HG03066 (cell line): ENCODE measurements at regions not wholly inside any gene's neighbourhood (a gene's known extent, or its start where the extent isn't known, plus 50 kb on each side); places are given as distances from the start of the nearest gene placed in this dataset.

Source experiments
- ATAC-seq: cut with Tn5 transposase; IDR thresholded peaks from one replicate; pipeline ENCODE4 v1.9.1; 2021; ENCODE audit warnings: low read depth; ENCODE audit not compliant: unreplicated experiment

DNA sequence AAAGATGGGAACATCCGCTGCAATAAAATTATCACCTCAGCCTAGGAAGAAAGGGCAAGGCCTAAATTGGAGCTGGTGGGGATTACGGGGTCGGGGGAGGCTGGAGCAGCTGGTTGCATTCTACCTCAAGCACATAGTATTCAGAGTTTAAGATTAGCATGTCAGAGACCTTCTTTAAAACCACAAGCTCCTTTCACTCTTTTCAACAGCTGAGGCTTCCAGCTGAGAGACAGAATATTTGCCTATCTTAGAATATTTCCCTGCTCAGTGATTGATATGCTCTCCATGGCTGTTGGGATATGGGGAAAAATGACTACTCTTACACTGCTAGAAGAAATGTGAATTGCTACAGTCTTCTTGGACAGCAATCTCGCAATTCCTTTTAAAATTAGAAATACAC, 248.6 kb downstream of the TBX15 start:
- no peak for ATAC-seq

DNA sequence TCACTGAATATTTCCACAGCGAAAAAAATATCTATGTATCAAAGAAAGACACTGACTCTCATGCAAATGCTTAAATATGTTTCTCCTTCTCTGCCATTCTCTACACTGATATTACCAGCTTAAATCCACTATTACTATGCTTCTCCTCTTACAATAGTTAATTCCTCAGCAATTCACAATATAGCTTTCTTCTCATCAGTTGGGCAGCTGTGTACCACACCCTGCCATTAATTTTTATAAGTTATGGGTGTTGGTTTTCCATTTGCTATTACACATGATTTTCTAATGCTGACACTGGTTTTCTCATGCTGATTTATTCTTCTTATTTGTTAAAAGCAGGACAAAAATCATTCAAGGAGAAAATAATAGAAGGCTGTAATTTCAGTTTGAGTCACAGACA, 251.8 kb downstream of the TBX15 start:
- ATAC-seq, result no peak

DNA sequence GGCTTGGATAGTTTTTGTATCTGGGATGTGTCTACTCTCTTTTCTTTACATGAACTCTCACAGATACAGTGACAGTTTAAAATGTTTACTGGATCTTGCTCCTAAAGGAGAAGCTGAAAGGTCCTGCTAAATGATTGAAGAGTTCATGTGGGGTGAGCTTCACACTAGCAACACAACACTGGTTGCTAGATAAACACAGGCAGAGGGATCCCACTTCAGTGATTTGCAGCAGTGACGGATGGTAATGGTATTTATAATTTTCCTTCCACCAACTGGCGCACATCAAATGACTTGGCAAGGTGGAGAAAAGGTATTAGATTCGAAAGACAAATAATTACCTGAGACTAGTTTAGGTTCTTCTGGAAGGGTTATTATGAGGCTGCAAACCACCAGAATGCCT, 270.2 kb downstream of the TBX15 start:
- ATAC-seq, result no peak

DNA sequence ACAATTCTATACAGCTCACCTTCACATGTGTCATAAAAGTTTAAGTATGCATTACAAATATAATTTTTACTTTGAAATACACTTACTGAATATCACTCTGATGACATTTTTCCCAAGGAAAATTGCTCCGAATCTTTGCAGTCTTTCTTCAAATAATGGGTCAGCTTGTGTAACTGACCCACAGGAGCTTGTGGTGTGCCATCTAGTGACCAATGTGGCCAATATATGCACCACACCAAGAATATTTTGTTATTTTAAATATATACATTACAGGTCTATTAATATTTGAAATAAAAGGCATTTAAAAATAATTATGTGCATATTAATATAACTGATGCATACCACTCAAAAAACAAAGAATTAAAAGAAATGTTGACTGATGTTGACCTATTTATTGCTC, 271.4 kb downstream of the TBX15 start:
- ATAC-seq, result no peak

DNA sequence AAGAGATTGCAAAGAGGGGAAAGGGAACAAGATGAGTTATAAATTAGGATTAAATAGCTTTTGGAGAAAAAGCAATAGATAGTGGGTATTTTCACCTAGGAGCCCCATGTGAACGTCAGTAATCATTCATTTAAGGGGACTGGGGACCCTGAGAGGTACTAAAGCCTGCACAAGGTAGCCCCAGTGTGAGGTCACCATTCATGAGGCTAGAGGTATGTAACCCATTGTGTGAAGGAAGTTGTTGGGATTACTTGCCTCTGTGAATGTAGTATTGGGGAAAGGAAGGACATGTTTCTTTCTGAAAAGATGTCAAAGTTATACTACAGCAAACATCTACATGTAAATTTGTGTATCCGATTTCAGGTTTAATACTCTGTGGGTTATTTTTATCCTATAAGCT, 276.8 kb downstream of the TBX15 start:
- ATAC-seq, result no peak

DNA sequence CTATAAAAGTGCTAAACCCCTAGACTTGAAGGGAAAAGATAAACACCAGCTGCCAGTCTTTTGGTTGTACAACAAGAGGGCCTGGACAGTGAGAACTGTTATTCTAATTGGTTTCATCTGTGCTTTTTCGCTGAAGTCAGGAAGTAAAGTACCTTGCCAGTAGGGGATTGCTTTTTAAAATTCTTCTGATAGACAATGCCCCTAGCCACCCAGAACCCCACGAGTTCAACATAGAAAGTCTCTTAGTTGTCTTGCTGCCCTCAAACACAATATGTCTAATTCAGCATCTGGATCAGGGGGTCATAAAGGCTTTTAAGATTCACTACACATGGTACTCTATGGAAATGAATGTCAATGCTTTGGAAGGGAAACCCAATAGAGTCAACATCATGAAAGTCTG, 289.2 kb downstream of the TBX15 start:
- ATAC-seq, result no peak

DNA sequence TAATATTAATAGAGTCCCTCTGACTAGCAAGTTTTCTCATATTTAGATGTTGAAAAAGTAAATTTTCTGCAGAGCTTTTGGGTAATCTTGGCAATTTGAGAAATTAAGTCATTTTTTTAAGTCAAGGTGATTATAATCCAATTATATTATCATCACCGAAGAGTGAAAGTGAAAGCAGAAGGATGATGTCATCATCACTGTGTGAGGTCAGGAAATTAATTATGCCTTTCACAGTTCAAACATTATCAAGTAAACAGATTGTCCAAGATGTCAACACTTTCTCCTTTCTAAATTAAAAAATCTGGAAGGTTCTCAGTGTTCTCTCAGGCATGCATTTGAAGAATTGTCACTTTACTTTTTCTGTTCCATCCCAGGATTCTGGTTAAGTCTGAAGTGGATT, 296.0 kb downstream of the TBX15 start:
- ATAC-seq, result no peak

DNA sequence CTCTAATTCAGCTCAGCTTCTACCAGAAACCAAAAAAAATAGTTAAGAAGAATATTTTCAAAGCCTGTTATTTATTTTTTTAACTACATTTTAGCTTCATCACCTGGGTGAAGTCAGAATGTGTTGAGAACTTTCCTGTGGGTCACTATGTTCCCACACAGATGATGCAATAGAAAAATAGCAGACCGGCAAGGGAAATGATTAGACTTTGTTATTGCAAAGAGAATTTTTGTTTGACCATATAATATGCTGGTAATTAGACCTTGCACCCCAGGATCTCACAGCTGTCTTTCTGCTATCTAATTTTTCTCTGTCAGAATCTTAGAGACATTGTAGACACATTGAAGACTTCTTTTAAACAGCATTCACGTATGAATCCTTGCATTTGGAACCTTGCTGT, 299.3 kb downstream of the TBX15 start:
- ATAC-seq, result no peak

DNA sequence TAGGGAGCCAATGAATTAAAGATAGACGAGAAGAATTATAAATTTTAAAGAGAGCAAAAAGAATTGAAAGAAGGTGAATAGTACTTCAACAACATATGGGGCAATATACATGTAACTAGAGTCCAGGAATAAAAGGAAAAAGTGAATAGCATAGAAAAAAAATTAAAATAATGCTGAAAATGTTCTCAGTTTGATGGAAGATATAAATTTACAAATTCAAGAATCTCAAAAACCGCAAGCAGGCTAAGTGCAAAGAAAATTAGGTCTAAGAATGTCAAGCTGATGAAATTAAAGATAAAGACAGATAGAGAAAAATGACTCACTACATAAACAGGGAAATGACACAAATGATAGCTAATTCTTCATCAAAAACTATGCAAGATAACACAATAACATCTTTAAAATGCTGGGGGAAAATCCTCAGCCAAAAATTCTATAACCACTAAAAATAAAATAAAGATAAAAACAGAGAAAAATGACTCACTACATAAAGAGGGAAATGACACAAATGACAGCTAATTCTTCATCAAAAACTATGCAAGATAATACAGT, 326.3 kb downstream of the TBX15 start:
- ATAC-seq, result no peak

DNA sequence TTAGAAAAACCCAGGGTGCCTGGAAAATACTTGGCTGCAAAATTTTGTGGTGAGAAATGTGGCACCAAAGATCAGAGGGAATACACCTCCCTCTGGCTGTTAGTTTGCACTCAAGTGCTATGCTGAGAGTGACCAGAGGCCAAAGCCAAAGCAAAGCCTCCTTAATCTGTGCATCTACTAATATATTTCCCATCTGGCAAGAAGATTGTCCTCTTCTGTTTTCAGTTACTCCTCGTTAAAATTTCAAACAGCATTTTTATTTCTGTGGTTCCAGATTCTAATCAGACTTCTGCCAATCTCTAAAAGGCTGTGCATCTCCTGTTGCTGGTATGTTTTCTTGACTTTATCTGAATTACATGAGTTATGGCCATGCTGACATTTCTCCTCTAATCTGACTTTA, 327.4 kb downstream of the TBX15 start:
- no peak for ATAC-seq

DNA sequence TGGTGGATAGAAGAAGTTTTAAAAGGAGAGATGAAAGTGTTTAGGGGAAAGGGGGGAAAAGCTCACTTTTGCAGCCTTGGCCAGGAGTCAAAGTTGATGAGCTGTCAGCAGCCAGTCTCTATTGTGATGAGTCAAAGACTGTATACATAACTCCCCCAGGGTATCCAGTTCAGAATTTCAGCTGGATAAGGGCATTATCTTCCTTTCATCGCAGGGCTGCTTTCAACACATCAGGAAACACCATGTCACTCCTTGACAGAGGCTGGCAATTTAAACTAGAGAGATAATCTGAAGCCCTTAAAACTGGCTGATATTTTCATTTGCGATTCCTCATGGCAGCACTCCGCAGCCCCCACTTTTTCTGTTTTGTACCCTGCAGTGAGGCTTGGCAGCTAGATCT, 328.5 kb downstream of the TBX15 start:
- no peak for ATAC-seq

DNA sequence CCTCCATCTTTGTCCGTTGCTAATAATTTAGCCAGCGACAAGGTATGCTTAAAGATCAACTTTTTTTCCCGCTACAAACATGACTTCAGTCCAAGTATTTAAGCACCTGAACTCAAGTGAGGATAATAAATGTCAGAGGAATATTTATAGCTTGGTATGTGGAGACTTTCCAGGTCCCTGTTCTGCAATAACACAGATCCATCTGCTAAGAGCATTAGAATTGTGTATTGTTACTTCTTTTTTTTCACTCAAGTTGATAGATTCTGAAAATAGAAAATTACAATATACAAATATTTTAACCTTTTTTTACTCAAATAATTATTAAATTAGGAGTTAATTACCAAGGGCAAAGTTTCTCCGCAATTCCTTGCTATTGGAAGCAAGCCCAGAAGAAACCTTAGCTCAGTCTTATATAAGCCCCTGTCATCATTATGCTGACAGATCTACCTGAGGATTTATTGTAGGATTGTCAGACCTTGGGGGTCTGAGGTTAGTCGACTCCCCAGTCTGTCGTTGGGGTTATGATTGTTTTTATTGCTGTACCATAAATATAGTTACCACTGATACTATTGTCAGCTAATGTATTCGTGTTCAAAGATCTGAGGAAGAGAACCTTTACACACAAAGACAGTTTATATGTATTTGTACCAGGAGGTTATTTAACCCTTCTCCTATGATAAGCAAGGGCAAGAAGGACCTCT, 337.9 kb downstream of the TBX15 start:
- no peak for ATAC-seq

DNA sequence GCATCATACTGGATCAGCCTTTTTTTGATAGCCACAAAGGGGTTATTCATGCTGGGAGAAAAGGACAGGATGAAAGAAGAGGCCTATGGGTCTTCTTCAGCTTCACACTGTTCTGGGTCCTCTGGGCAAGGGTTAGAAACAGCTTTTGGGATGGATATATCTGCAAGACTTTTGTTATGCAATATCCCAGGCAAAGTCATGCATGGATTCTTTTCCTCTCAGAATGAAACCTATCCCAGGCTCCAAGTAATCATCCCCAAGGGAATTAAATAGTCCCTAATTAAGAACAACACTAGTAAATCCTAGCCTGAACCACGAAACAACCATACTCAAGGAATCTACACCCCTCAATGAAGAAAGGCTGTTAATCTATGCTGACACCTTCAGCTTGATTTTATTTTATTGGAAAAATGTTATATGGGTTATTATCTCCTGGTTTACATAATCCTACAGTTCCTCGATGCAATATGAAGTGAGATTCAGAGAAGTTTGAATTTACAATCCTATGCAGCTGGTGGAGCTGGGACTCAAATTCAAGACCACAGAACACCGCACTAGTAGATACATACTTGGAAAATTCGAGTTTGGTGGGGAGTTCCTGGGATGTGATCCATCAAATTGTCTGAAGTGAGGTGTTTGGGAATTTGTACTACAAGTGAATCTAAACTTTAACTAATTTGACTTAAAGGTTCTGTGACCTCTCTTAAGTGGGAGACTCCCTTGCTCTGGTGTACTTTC, 338.6 kb downstream of the TBX15 start:
- ATAC-seq, result no peak

DNA sequence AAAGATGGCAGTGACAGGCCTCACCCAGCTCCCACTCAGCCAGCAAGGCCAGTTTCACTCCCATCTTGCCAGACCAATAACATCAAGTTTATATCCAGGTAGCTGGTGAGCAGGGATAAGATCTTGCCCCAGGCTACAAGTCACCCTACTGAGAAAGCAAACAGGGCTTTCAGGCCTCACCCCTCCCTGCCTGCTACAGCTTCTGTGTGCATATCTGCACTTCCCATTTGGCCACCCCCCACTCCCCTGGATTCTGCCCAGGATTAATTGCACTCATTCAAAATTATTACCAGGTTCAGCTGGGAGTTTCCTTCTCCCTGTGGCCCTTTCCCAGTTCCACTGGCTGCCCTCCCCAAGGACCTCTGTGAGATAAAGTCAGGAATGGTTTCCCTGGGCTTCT, 352.1 kb downstream of the TBX15 start:
- no peak for ATAC-seq

DNA sequence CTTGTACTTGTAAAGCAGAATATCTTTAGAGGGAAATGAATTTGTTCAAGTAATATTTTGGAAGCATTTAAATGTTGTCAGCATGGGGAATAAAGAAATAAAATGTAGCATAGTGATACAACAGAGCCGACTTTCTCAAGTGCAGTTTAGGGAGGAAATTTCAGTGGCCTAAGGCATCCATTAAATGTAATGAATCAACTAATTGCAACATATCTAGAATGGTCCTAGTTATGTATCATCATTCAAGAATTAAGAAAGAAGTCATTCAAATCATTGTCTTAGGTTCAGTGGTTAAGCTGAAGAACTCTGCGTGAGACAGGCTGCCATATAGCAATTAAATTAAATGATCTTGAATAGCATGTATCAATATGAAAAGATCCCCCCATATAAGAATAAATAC, 360.7 kb downstream of the TBX15 start:
- no peak for ATAC-seq

DNA sequence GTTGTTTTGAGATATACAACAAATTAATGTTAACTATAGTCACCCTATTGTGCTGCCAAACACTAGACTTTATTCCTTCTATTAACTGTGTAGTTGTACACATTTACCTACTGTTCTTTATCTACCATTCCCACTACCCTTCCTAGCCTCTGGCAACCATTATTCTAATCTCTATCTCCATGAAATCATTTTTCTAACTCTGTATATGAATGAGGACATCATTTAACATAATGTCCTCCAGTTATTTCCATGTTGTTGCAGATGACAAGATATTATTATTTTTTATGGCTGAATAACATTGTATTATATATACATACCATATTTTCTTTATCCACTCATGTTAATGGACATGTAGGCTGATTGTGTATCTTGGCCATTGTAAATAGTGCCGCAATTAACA, 366.3 kb downstream of the TBX15 start:
- ATAC-seq, result no peak

DNA sequence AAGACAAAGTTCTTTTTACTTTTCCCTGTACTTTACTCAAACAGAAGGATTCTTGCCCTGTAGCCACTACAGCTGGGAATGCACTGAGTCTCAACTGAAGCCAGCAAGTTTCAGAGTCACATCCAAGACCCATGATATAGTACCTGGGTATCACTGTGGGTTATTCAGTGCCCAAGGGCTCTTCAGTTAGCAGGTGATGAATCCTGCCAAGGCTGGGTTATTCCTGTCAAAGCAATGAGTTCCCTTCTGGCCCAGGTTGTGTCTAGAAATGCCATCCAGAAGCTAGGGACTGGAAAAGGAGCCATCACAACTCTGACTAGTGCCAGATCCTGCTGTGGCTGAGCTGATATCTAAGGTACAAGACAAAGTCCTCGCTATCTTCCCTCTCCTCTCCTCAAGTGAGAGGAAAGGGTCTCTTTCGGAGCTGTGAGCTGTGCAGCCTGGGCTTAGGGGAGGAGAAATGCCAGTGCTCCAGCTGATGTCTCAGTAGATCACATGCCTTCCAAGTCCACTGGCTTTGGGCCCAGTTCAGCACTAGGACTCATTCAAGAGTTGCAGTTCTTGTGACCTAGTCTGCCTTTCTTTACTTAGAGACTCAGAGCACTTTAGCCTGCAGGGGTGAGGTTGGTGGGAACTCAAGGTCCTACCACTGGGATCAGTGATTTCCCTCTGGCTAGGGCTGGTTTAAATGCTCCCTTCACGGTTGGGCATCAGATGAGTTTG, 369.4 kb downstream of the TBX15 start:
- ATAC-seq, result no peak

DNA sequence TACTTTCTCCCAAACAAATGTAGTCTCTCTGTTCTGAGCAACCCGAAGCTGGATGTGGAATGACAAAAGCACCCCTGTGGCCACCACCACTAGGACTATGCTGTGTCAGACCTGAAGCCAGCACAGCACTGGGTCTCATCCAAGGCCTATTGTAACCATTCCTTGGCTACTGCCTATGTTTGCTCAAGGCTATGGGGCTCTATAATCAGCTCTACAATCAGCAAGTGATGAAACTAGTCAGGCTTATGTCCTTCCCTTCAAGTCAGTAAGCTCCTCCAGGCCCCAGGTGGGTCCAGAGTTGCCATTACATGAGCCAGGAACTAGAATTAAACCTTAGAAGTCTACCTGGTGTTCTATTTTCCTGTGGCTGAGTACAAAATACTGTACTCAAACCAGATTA, 370.2 kb downstream of the TBX15 start:
- no peak for ATAC-seq

DNA sequence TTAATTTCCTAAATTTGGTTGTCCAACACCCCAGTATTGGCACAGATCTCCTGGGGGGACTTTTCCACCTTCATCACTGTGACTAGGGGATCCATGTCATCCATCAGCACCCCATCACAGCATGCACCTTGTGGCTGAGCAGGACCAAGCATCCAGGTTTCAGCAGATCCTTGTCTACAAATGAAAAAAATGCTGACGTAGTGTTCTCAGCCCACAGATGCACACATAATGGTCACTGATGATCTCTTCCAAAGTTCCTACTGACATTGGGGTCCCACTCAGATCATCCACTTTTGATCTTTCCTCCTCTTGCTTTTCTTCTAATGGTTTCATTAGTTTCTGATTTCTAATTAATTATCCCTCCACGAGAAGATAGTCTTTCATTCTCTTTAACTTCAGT, 373.1 kb downstream of the TBX15 start:
- no peak for ATAC-seq

DNA sequence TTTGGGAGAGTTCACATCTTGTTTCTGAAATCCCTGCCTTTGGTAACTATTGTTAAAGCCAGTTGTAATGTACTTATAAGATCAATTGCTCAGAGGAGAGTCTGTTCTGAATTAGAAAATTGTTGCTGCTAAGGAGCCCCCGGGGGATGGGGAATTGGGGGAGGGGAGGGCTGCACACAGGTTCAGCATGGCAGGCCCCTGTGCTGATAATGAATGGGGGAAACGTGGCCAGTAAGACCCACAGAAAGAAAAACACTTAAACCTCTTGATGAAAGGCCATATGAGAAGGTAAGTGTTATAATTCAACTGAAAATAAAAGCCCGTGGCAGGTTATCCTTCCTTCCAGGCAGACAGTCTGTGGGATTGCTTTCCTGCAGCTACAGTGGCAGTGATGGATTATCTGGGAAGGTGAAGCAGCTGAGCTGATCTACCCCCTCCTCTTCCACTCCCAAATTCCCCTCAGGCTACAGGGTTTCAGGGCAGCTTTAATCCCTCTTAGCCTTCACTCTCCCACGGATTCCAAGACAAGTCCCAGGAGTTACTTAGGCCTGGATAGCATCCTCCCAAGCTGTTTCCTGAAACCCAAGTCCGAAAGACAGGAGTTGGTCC, 398.8 kb downstream of the TBX15 start:
- ATAC-seq, result no peak

DNA sequence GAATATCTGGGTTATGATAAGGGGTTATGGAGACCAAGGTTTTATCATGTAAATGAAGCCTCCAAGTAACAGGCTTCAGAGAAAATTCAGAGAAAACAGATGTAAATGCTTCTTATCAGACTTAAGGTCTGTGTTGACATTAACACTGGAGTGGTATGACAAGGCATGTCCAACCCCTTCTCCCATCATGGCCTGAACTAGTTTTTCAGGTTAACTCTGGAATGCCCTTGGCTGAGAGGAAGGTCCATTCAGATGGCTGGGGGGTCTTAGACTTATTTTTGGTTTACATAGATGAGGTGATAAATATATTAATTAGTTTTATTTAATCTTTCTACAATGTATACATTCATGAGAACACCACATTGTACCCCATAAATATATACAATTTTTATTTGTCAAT, 399.6 kb downstream of the TBX15 start:
- ATAC-seq, result no peak
